Osteocyte (in vitro differentiated cells): ENCODE measurements at regions not wholly inside any gene's neighbourhood (a gene's known extent, or its start where the extent isn't known, plus 50 kb on each side); places are given as distances from the start of the nearest gene placed in this dataset.

Experiments
- DNase-seq: peaks from one replicate; pipeline ENCODE4 v3.0.0; 2021; ENCODE audit warnings: mixed read lengths; ENCODE audit not compliant: unreplicated experiment; ENCODE audit errors: extremely low spot score
- H3K27ac Mint-ChIP-seq: one replicate; pipeline ENCODE4 v1.8.0; 2021; ENCODE audit warnings: mild to moderate bottlenecking, mixed read lengths; ENCODE audit not compliant: unreplicated experiment
- H3K27me3 Mint-ChIP-seq: one replicate; pipeline ENCODE4 v1.8.0; 2021; ENCODE audit warnings: mixed read lengths; ENCODE audit not compliant: unreplicated experiment
- H3K36me3 Mint-ChIP-seq: one replicate; pipeline ENCODE4 v1.8.0; 2021; ENCODE audit warnings: mixed read lengths; ENCODE audit not compliant: unreplicated experiment
- H3K4me1 Mint-ChIP-seq: one replicate; pipeline ENCODE4 v1.8.0; 2021; ENCODE audit warnings: mixed read lengths; ENCODE audit not compliant: unreplicated experiment
- H3K4me3 Mint-ChIP-seq: one replicate; pipeline ENCODE4 v1.8.0; 2021; ENCODE audit warnings: mild to moderate bottlenecking, moderate library complexity, mixed read lengths; ENCODE audit not compliant: unreplicated experiment
- H3K9me3 Mint-ChIP-seq: one replicate; pipeline ENCODE4 v1.8.0; 2021; ENCODE audit warnings: mixed read lengths; ENCODE audit not compliant: unreplicated experiment
- CTCF ChIP-seq: fragments of 200-600 bp; sonication (generic); IDR thresholded peaks from 2 replicates; pipeline ENCODE4 v1.5.0; 2021; ENCODE audit warnings: antibody characterized with exemption, mild to moderate bottlenecking, moderate library complexity

DNA sequence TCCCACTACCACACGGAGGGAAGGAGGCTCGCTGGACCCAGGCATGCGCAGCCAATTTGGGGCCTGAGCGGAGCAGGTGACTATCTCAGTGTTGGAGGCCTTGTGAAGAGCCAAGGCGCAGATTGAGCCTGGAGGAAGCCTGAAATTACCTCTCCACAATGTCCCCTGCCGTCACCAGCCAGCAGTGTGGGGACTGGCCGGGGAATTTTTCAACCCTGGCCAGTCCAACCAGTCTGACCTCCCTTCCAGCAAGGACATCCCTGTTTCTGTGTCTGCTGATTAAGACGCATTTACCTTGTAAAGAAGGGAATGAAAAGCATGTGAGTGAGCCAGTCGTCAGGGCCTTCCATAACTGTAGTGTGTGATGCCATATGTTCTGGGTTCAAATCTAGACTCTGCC lies 198.1 kb upstream of the IRX3 start:
- no peaks in the 10 kb centered on the region for H3K9me3 Mint-ChIP-seq
- no peak for DNase-seq
- TF ChIP-seq CTCF, result no peak
- H3K36me3 Mint-ChIP-seq, result no peaks in the 10 kb centered on the region
- H3K4me3 Mint-ChIP-seq, result no peak overlapping the region
- H3K27me3 Mint-ChIP-seq, result peaks cover 15% of the 10 kb centered on the region
- H3K4me1 Mint-ChIP-seq, result peaks cover 9% of the 10 kb centered on the region
- H3K27ac Mint-ChIP-seq, result no peak overlapping the region

- no peak overlapping the region for H3K4me3 Mint-ChIP-seq
- H3K27me3 Mint-ChIP-seq, result peaks cover 15% of the 10 kb centered on the region
- H3K9me3 Mint-ChIP-seq, result no peaks in the 10 kb centered on the region
- DNase-seq, result no peak
- no peak for TF ChIP-seq CTCF
- no peak overlapping the region for H3K27ac Mint-ChIP-seq
- H3K4me1 Mint-ChIP-seq, result no peaks in the 10 kb centered on the region
- H3K36me3 Mint-ChIP-seq, result no peaks in the 10 kb centered on the region
Measured at GRCh38 chr16:54482892-54483574, 196.4 kb upstream of the IRX3 start.

- Mint-ChIP-seq H3K27ac (no peak overlapping the region), H3K36me3 (no peaks in the 10 kb centered on the region), H3K4me1 (no peaks in the 10 kb centered on the region), H3K9me3 (no peaks in the 10 kb centered on the region), H3K4me3 (no peak overlapping the region), H3K27me3 (peaks cover 26% of the 10 kb centered on the region)
- TF ChIP-seq CTCF, result no peak
- DNase-seq, result no peak
Measured at GRCh38 chr16:54480429-54480828, 193.8 kb upstream of the IRX3 start.

GRCh38 chr16:54479546-54479945 lies 193.0 kb upstream of the IRX3 start:
- Mint-ChIP-seq H3K27me3 (peaks cover 26% of the 10 kb centered on the region), H3K9me3 (no peaks in the 10 kb centered on the region), H3K36me3 (no peaks in the 10 kb centered on the region), H3K4me3 (no peak overlapping the region), H3K4me1 (no peaks in the 10 kb centered on the region), H3K27ac (no peak overlapping the region)
- no peak for DNase-seq
- no peak for TF ChIP-seq CTCF

DNA sequence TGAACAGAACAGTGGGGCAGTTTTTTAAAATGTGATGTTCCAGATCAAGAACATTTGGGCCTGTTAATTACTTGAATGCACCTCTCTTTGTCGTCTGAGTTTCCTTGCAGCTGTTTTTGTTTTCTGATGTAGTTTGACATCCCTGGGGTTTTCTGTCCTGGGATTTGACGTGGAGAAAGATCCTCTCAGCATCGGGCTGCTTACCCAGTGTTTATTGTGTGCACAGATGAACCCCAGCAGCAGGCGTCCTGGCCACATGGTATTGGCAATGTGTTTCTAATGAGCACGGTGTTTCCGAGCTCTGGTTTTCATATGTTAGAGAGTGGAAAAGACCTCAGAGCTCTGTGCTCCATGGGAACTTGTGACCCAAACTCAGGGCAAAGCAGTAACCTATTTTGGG lies 191.1 kb upstream of the IRX3 start:
- Mint-ChIP-seq H3K9me3 (no peaks in the 10 kb centered on the region), H3K27ac (no peak overlapping the region), H3K4me3 (no peak overlapping the region), H3K27me3 (peaks cover 16% of the 10 kb centered on the region), H3K4me1 (no peaks in the 10 kb centered on the region), H3K36me3 (no peaks in the 10 kb centered on the region)
- TF ChIP-seq CTCF, result no peak
- no peak for DNase-seq
